Vagina (tissue), 2 donors: ENCODE measurements at regions not wholly inside any gene's neighbourhood (a gene's known extent, or its start where the extent isn't known, plus 50 kb on each side); places are given as distances from the start of the nearest gene placed in this dataset.

ENCODE experiments used
- POLR2A ChIP-seq, 2 donors: fragments of 450-650 bp; IDR thresholded peaks; one replicate each; pipeline ENCODE4 v1.6.1; 2017; ENCODE audit warnings: antibody characterized with exemption in 2 of 2, mild to moderate bottlenecking in 2 of 2, moderate library complexity in 2 of 2
- TF ChIP-seq, protein P1 (sequence below), 3 experiments: fragments of 450-650 bp in 2 of 3; fragments of 200-600 bp in 1 of 3; sonication (generic) in 1 of 3; IDR thresholded peaks; one replicate each; pipeline ENCODE4 v1.5.1; 2017 to 2019; ENCODE audit warnings: antibody characterized with exemption in 3 of 3, mild to moderate bottlenecking in 2 of 3, moderate library complexity in 2 of 3

GRCh38 chr2:100707016-100707947 lies 112.7 kb upstream of the NPAS2 start:
- TF ChIP-seq, protein P1, sequence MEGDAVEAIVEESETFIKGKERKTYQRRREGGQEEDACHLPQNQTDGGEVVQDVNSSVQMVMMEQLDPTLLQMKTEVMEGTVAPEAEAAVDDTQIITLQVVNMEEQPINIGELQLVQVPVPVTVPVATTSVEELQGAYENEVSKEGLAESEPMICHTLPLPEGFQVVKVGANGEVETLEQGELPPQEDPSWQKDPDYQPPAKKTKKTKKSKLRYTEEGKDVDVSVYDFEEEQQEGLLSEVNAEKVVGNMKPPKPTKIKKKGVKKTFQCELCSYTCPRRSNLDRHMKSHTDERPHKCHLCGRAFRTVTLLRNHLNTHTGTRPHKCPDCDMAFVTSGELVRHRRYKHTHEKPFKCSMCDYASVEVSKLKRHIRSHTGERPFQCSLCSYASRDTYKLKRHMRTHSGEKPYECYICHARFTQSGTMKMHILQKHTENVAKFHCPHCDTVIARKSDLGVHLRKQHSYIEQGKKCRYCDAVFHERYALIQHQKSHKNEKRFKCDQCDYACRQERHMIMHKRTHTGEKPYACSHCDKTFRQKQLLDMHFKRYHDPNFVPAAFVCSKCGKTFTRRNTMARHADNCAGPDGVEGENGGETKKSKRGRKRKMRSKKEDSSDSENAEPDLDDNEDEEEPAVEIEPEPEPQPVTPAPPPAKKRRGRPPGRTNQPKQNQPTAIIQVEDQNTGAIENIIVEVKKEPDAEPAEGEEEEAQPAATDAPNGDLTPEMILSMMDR (IDR thresholded peaks at IDR 0.05) = no peak
- no peak for TF ChIP-seq POLR2A (IDR thresholded peaks at IDR 0.05)
